Keratinocyte (primary cell): ENCODE measurements at regions not wholly inside any gene's neighbourhood (a gene's known extent, or its start where the extent isn't known, plus 50 kb on each side); places are given as distances from the start of the nearest gene placed in this dataset.

Source experiments
- DNase-seq: peaks from one replicate; pipeline ENCODE4 v3.0.0-alpha.2; 2011; ENCODE audit warnings: low read depth, missing footprints, low spot score
- FAIRE-seq: peaks from 2 replicates; lab custom pipeline; 2011; peaks lifted over from hg19 to GRCh38; lab: Jason Lieb, UNC
- H2AFZ ChIP-seq: 2 replicates; pipeline ENCODE4 v1.6.0; 2012; ENCODE audit warnings: low read length, control low read depth, inconsistent platforms; ENCODE audit not compliant: control insufficient read depth
- H3K27ac ChIP-seq: 2 replicates; pipeline ENCODE4 v1.5.1; 2011; ENCODE audit warnings: low read length; ENCODE audit not compliant: control insufficient read depth, insufficient read depth
- H3K27me3 ChIP-seq: 3 replicates; pipeline ENCODE4 v1.6.0; 2011; ENCODE audit warnings: low read length; ENCODE audit not compliant: control insufficient read depth, insufficient read depth; ENCODE audit errors: extremely low read depth
- H3K36me3 ChIP-seq, 2 experiments: 2 replicates in 1 of 2; 3 replicates in 1 of 2; pipeline ENCODE4 v1.5.1; 2011; ENCODE audit warnings: low read length in 2 of 2, mild to moderate bottlenecking in 1 of 2; ENCODE audit not compliant: control insufficient read depth in 2 of 2, insufficient read depth in 2 of 2; ENCODE audit errors: extremely low read depth in 1 of 2
- H3K4me1 ChIP-seq: 3 replicates; pipeline ENCODE4 v1.5.1; 2011; ENCODE audit warnings: low read length; ENCODE audit not compliant: control insufficient read depth, insufficient read depth; ENCODE audit errors: extremely low read depth
- H3K4me2 ChIP-seq: 3 replicates; pipeline ENCODE4 v1.6.0; 2011; ENCODE audit warnings: low read depth, low read length; ENCODE audit not compliant: control insufficient read depth, insufficient read depth; ENCODE audit errors: extremely low read depth
- H3K4me3 ChIP-seq, 3 experiments: fragments of 200-600 bp in 1 of 3; sonication (generic) in 1 of 3; 2 replicates in 2 of 3; 3 replicates in 1 of 3; pipeline ENCODE4 v1.5.1; 2011 to 2016; ENCODE audit warnings: low read length in 3 of 3, mild to moderate bottlenecking in 3 of 3, control low read depth in 2 of 3, inconsistent platforms in 1 of 3, low read depth in 1 of 3, mixed read lengths in 1 of 3, mixed run types in 1 of 3, moderate library complexity in 1 of 3; ENCODE audit not compliant: control insufficient read depth in 2 of 3, insufficient read depth in 2 of 3; ENCODE audit errors: extremely low read depth in 1 of 3
- H3K79me2 ChIP-seq: 2 replicates; pipeline ENCODE4 v1.6.0; 2012; ENCODE audit warnings: low read length; ENCODE audit not compliant: control insufficient read depth, insufficient read depth
- H3K9ac ChIP-seq: 3 replicates; pipeline ENCODE4 v1.6.0; 2011; ENCODE audit warnings: low read length; ENCODE audit not compliant: control insufficient read depth, insufficient read depth; ENCODE audit errors: extremely low read depth
- H3K9me1 ChIP-seq: 3 replicates; pipeline ENCODE4 v1.6.0; 2011; ENCODE audit warnings: low read length; ENCODE audit not compliant: control insufficient read depth, insufficient read depth; ENCODE audit errors: extremely low read depth
- H3K9me3 ChIP-seq: 2 replicates; pipeline ENCODE4 v1.5.1; 2012; ENCODE audit warnings: low read depth, low read length; ENCODE audit not compliant: control insufficient read depth
- H4K20me1 ChIP-seq: 3 replicates; pipeline ENCODE4 v1.6.0; 2011; ENCODE audit warnings: low read length; ENCODE audit not compliant: control insufficient read depth, insufficient read depth; ENCODE audit errors: extremely low read depth
- EZH2 ChIP-seq: IDR thresholded peaks from one replicate; pipeline ENCODE4 v1.6.1; 2012; ENCODE audit warnings: inconsistent platforms, mild to moderate bottlenecking, low read length, moderate library complexity
- dilution Hi-C: fragments of 300-500 bp; cut with MboI; formaldehyde crosslinking; loops from one replicate; pipeline ENCODE4 v1.7.0; 2020; ENCODE audit warnings: low sequenced_read_pairs; ENCODE audit not compliant: extremely low pct_ligation_motif_present
- TF ChIP-seq, protein P1 (sequence below), 3 experiments: IDR thresholded peaks in 1 of 3; conservative IDR thresholded peaks in 1 of 3; optimal IDR thresholded peaks in 1 of 3; 2 replicates in 2 of 3; 3 replicates in 1 of 3; pipeline versions ENCODE3 to v1.5.1; 2011; ENCODE audit warnings: low read length in 3 of 3, mild to moderate bottlenecking in 3 of 3, moderate library complexity in 2 of 3, control low read depth in 1 of 3, inconsistent platforms in 1 of 3; ENCODE audit not compliant: insufficient read depth in 2 of 3; ENCODE audit errors: extremely low read depth in 1 of 3

DNA sequence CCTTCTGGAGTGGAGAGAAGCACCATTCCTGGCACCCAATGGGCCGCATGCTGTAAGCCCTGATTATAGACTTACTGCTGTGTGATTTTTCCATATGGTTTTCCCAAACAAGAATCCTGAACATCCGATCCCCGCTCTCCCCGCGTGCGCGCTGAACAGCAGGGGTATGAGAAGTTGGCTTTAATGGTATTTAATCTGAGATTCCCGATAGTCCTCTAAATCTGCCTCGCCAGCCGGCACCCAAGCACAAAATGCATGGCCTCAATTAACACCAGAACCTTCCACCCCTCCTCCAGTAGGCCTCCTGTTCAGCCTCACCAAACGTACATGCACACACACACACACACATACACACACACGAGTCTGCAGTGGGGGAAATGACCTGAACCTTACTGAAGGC is 480.3 kb downstream of the BCL11A start:
- Histone ChIP-seq H2AFZ (no peak overlapping the region), H3K27me3 (no peaks in the 10 kb centered on the region), H3K79me2 (no peaks in the 10 kb centered on the region), H3K4me1 (no peaks in the 10 kb centered on the region), H3K9me1 (no peaks in the 10 kb centered on the region), H3K9ac (no peak overlapping the region), H3K36me3 (no peaks in the 10 kb centered on the region), H3K27ac (no peak overlapping the region), H4K20me1 (no peaks in the 10 kb centered on the region), H3K9me3 (no peaks in the 10 kb centered on the region), H3K4me3 (no peak overlapping the region), H3K4me2 (no peak overlapping the region)
- TF ChIP-seq EZH2: no peak
- TF ChIP-seq, protein P1, sequence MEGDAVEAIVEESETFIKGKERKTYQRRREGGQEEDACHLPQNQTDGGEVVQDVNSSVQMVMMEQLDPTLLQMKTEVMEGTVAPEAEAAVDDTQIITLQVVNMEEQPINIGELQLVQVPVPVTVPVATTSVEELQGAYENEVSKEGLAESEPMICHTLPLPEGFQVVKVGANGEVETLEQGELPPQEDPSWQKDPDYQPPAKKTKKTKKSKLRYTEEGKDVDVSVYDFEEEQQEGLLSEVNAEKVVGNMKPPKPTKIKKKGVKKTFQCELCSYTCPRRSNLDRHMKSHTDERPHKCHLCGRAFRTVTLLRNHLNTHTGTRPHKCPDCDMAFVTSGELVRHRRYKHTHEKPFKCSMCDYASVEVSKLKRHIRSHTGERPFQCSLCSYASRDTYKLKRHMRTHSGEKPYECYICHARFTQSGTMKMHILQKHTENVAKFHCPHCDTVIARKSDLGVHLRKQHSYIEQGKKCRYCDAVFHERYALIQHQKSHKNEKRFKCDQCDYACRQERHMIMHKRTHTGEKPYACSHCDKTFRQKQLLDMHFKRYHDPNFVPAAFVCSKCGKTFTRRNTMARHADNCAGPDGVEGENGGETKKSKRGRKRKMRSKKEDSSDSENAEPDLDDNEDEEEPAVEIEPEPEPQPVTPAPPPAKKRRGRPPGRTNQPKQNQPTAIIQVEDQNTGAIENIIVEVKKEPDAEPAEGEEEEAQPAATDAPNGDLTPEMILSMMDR (optimal IDR thresholded peaks at IDR 0.05 in 1 of 3, IDR thresholded peaks at IDR 0.05 in 1 of 3, conservative IDR thresholded peaks at IDR 0.05 in 1 of 3; ENCODE audit: extremely low read depth in 1 of 3, insufficient read depth in 2 of 3, low read length in 3 of 3): no peak
- DNase-seq: no peak
- no peak for FAIRE-seq
- dilution Hi-C loops: no loop called here

DNA sequence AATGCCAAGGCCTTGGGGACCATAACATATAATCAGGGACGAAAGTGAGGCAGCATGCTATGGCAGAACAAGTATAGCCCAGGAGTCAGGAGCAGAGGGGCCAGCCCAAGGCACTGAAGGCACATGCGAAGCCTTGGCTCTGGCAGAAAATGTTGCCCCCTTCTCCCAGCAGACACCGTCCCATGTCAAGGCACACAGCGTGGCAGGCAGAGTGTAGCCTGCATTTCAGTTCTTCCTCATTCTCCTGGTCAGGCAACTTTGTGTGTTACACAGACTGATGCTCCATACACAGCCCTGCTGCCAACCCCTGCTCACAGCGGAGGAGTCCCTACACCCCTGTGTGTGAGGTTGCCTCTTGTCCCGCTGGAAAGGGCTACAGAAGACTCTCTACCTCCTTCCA is 480.8 kb downstream of the BCL11A start:
- Histone ChIP-seq H3K9me1 (no peaks in the 10 kb centered on the region), H3K27me3 (no peaks in the 10 kb centered on the region), H3K79me2 (no peaks in the 10 kb centered on the region), H3K4me3 (no peak overlapping the region), H3K4me1 (no peaks in the 10 kb centered on the region), H2AFZ (no peak overlapping the region), H3K9me3 (no peaks in the 10 kb centered on the region), H4K20me1 (no peaks in the 10 kb centered on the region), H3K36me3 (no peaks in the 10 kb centered on the region), H3K27ac (no peak overlapping the region), H3K9ac (no peak overlapping the region), H3K4me2 (no peak overlapping the region)
- FAIRE-seq: no peak
- DNase-seq: no peak
- dilution Hi-C loops: no loop called here
- TF ChIP-seq EZH2: no peak
- TF ChIP-seq, protein P1 (optimal IDR thresholded peaks at IDR 0.05 in 1 of 3, IDR thresholded peaks at IDR 0.05 in 1 of 3, conservative IDR thresholded peaks at IDR 0.05 in 1 of 3; ENCODE audit: extremely low read depth in 1 of 3, insufficient read depth in 2 of 3, low read length in 3 of 3): no peak
